Upper lobe of right lung (tissue), 1 donor: ENCODE measurements at regions not wholly inside any gene's neighbourhood (a gene's known extent, or its start where the extent isn't known, plus 50 kb on each side); places are given as distances from the start of the nearest gene placed in this dataset.

Experiments
- ATAC-seq: fragments of 200-7000 bp; cut with Tn5 transposase; one replicate; pipeline ENCODE4 v1.9.1; 2020; ENCODE audit warnings: mild to moderate bottlenecking, moderate library complexity
- DNase-seq: peaks from one replicate; pipeline ENCODE4 v3.0.0-alpha.2; 2020
- H3K27ac ChIP-seq: fragments of 200-600 bp; one replicate; pipeline ENCODE4 v1.8.0; 2022
- H3K27me3 ChIP-seq: fragments of 200-600 bp; one replicate; pipeline ENCODE4 v1.8.0; 2022; ENCODE audit warnings: mild to moderate bottlenecking
- H3K36me3 ChIP-seq: fragments of 200-600 bp; one replicate; pipeline ENCODE4 v1.8.0; 2022
- H3K4me1 ChIP-seq: fragments of 200-600 bp; one replicate; pipeline ENCODE4 v1.8.0; 2022
- H3K4me3 ChIP-seq: fragments of 200-600 bp; one replicate; pipeline ENCODE4 v1.8.0; 2022; ENCODE audit warnings: mild to moderate bottlenecking
- H3K9me3 ChIP-seq: fragments of 200-600 bp; one replicate; pipeline ENCODE4 v1.8.0; 2022
- intact Hi-C: fragments of 100-400 bp; cut with DNase I; formaldehyde crosslinking; loops from one replicate; pipeline ENCODE4 v1.11.0; 2022
- TF ChIP-seq, protein P1 (sequence below): fragments of 200-600 bp; IDR thresholded peaks from one replicate; pipeline ENCODE4 v1.8.0; 2022; ENCODE audit warnings: antibody characterized with exemption
- donor health status: DM: no; HTN: yes; CAD: no; lungs with severe emphysema.

DNA sequence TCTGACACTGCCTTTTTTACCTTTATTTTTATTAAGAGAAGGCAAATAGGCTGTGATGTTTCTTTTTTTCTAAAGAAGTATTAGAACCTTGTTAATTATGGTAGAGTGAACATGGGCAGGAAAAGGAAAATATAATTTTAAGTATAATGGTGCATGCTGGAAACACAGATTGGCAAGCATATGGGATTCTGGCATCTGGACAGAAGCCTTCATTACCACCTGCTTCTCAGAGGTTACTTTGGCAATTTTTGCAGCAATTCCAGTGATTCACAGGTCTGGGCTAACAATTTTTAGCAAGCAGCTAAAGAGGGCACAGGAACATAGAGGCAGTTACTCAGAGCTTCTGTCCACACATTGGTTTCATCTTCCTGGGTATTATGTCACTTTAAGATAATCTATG is 258.3 kb downstream of the DIPK2A start:
- Histone ChIP-seq H3K27ac (no peak overlapping the region), H3K9me3 (no peaks in the 10 kb centered on the region), H3K4me1 (no peaks in the 10 kb centered on the region), H3K27me3 (no peaks in the 10 kb centered on the region), H3K4me3 (no peak overlapping the region), H3K36me3 (no peaks in the 10 kb centered on the region)
- no peak for DNase-seq
- no peak for ATAC-seq
- TF ChIP-seq, protein P1, sequence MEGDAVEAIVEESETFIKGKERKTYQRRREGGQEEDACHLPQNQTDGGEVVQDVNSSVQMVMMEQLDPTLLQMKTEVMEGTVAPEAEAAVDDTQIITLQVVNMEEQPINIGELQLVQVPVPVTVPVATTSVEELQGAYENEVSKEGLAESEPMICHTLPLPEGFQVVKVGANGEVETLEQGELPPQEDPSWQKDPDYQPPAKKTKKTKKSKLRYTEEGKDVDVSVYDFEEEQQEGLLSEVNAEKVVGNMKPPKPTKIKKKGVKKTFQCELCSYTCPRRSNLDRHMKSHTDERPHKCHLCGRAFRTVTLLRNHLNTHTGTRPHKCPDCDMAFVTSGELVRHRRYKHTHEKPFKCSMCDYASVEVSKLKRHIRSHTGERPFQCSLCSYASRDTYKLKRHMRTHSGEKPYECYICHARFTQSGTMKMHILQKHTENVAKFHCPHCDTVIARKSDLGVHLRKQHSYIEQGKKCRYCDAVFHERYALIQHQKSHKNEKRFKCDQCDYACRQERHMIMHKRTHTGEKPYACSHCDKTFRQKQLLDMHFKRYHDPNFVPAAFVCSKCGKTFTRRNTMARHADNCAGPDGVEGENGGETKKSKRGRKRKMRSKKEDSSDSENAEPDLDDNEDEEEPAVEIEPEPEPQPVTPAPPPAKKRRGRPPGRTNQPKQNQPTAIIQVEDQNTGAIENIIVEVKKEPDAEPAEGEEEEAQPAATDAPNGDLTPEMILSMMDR = no peak
- intact Hi-C loops = no loop called here

DNA sequence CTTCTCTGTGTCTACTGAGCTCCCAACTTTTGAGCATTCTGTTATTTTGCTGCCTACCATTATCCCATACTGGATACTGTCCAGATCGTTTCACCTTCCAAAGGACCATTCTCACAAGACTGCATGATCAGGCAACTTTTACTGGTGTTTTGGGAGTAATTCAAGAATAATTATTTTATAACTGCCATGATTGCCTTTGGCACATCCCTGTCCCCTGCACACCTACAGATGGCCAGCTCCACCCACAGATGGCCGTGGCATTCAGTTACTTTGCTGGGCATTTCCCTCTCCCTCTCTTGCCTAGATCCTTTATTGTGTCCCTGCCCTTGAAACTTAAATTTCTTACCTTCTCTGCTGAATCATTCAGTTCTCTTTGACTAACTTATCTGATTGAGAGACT is 263.9 kb downstream of the DIPK2A start:
- no peak overlapping the region for H3K4me3 ChIP-seq
- DNase-seq (no peak), ATAC-seq (no peak)
- TF ChIP-seq, protein P1 = no peak
- no peak overlapping the region for H3K27ac ChIP-seq
- H3K27me3 ChIP-seq = no peaks in the 10 kb centered on the region
- no peaks in the 10 kb centered on the region for H3K36me3 ChIP-seq
- no peaks in the 10 kb centered on the region for H3K4me1 ChIP-seq
- intact Hi-C loops = no loop called here
- no peaks in the 10 kb centered on the region for H3K9me3 ChIP-seq

DNA sequence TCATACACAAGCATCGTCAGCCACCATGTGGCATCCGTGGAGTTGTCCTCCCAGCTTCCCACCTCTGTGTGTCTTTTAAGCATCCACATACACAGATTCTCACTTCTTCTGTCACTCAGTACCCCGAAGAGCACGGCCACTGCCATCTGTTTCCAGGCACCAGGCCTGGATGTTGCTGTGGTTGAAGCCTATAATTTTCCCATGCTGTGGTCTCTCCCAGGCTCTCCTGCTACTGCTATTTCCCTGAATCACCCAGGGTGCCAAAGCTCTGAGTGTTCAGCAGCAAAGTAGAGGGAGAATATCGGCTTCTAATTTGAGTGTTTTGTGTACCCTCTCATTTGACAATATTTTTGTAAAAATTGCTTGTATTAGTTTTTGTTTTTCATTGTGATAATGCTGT is 265.7 kb downstream of the DIPK2A start:
- Histone ChIP-seq H3K27ac (no peak overlapping the region), H3K4me3 (no peak overlapping the region), H3K27me3 (no peaks in the 10 kb centered on the region), H3K9me3 (no peaks in the 10 kb centered on the region), H3K4me1 (no peaks in the 10 kb centered on the region), H3K36me3 (no peaks in the 10 kb centered on the region)
- DNase-seq (no peak), ATAC-seq (no peak)
- TF ChIP-seq, protein P1 = no peak
- intact Hi-C loops = no loop called here

DNA sequence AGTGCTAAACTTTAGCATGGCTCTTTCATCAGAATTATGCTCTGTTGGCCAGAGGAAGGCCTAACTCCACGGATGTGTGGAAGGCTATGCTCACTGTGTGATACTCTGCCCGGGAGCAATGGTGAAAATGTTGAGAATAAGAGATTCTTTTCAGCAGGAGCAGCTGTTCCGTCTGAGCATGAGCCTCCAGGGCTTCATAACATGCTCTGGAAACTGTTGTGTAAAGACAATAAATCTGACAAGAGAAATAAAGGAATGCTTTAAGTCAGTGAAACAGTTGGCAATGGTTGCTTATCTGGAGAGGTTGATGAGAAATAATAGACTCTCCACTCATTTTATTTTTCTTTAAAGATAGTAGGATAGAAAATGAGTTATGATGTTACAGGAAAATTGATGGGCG is 269.8 kb downstream of the DIPK2A start:
- Histone ChIP-seq H3K4me1 (no peaks in the 10 kb centered on the region), H3K27me3 (no peaks in the 10 kb centered on the region), H3K4me3 (no peak overlapping the region), H3K36me3 (no peaks in the 10 kb centered on the region), H3K27ac (no peak overlapping the region), H3K9me3 (no peaks in the 10 kb centered on the region)
- intact Hi-C loops = no loop called here
- no peak for DNase-seq
- ATAC-seq = no peak
- TF ChIP-seq, protein P1 = no peak

DNA sequence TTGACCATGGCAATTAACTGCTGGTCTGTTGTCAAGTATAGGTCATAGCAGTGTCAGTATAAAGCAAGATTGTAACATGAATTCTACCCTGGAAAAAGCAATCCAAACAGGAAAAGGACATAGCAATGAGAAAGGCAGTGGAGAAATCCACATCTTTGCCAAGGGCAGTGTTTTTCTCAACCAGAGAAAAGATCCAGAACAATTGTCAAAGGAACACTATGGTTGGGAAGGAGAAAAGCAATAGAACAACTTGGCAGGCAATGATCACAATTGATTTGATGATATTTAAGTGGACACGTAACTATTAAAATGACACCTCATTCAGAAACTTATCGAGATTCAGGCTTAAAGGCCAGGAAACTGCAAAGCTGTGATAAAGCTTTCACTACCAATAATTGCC is 271.1 kb downstream of the DIPK2A start:
- Histone ChIP-seq H3K27me3 (no peaks in the 10 kb centered on the region), H3K4me3 (no peak overlapping the region), H3K36me3 (no peaks in the 10 kb centered on the region), H3K4me1 (no peaks in the 10 kb centered on the region), H3K9me3 (no peaks in the 10 kb centered on the region), H3K27ac (no peak overlapping the region)
- ATAC-seq (no peak), DNase-seq (no peak)
- intact Hi-C loops = no loop called here
- TF ChIP-seq, protein P1 = no peak

DNA sequence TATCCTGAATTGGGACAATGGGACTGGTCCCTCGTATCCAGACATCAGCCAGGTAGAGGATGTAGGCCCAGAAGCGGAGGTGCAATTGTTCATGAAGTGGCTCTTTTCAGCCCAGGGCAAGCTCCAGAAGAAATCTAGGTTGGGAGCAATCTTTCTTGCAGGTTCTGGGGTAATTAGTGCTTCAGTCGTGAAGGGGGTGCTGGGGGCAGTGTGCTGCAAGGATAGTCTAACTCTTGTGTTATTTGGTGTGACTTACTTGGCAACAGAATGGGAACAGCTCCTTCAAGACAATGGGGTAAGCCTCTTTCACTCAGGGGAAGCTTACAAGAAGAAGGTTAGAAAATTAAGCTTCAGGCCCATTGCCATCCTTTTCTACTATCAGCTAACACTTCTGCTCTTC is 273.0 kb downstream of the DIPK2A start:
- Histone ChIP-seq H3K27me3 (no peaks in the 10 kb centered on the region), H3K36me3 (no peaks in the 10 kb centered on the region), H3K4me3 (no peak overlapping the region), H3K4me1 (no peaks in the 10 kb centered on the region), H3K27ac (no peak overlapping the region), H3K9me3 (no peaks in the 10 kb centered on the region)
- no peak for DNase-seq
- TF ChIP-seq, protein P1 = no peak
- no peak for ATAC-seq
- intact Hi-C loops = no loop called here
